Keratinocyte (primary cell): ENCODE measurements at regions not wholly inside any gene's neighbourhood (a gene's known extent, or its start where the extent isn't known, plus 50 kb on each side); places are given as distances from the start of the nearest gene placed in this dataset.

Source experiments
- DNase-seq: peaks from one replicate; pipeline ENCODE4 v3.0.0-alpha.2; 2011; ENCODE audit warnings: low read depth, missing footprints, low spot score
- FAIRE-seq: peaks from 2 replicates; lab custom pipeline; 2011; peaks lifted over from hg19 to GRCh38; lab: Jason Lieb, UNC
- H2AFZ ChIP-seq: 2 replicates; pipeline ENCODE4 v1.6.0; 2012; ENCODE audit warnings: low read length, control low read depth, inconsistent platforms; ENCODE audit not compliant: control insufficient read depth
- H3K27ac ChIP-seq: 2 replicates; pipeline ENCODE4 v1.5.1; 2011; ENCODE audit warnings: low read length; ENCODE audit not compliant: control insufficient read depth, insufficient read depth
- H3K27me3 ChIP-seq: 3 replicates; pipeline ENCODE4 v1.6.0; 2011; ENCODE audit warnings: low read length; ENCODE audit not compliant: control insufficient read depth, insufficient read depth; ENCODE audit errors: extremely low read depth
- H3K36me3 ChIP-seq, 2 experiments: 2 replicates in 1 of 2; 3 replicates in 1 of 2; pipeline ENCODE4 v1.5.1; 2011; ENCODE audit warnings: low read length in 2 of 2, mild to moderate bottlenecking in 1 of 2; ENCODE audit not compliant: control insufficient read depth in 2 of 2, insufficient read depth in 2 of 2; ENCODE audit errors: extremely low read depth in 1 of 2
- H3K4me1 ChIP-seq: 3 replicates; pipeline ENCODE4 v1.5.1; 2011; ENCODE audit warnings: low read length; ENCODE audit not compliant: control insufficient read depth, insufficient read depth; ENCODE audit errors: extremely low read depth
- H3K4me2 ChIP-seq: 3 replicates; pipeline ENCODE4 v1.6.0; 2011; ENCODE audit warnings: low read depth, low read length; ENCODE audit not compliant: control insufficient read depth, insufficient read depth; ENCODE audit errors: extremely low read depth
- H3K4me3 ChIP-seq, 3 experiments: fragments of 200-600 bp in 1 of 3; sonication (generic) in 1 of 3; 2 replicates in 2 of 3; 3 replicates in 1 of 3; pipeline ENCODE4 v1.5.1; 2011 to 2016; ENCODE audit warnings: low read length in 3 of 3, mild to moderate bottlenecking in 3 of 3, control low read depth in 2 of 3, inconsistent platforms in 1 of 3, low read depth in 1 of 3, mixed read lengths in 1 of 3, mixed run types in 1 of 3, moderate library complexity in 1 of 3; ENCODE audit not compliant: control insufficient read depth in 2 of 3, insufficient read depth in 2 of 3; ENCODE audit errors: extremely low read depth in 1 of 3
- H3K79me2 ChIP-seq: 2 replicates; pipeline ENCODE4 v1.6.0; 2012; ENCODE audit warnings: low read length; ENCODE audit not compliant: control insufficient read depth, insufficient read depth
- H3K9ac ChIP-seq: 3 replicates; pipeline ENCODE4 v1.6.0; 2011; ENCODE audit warnings: low read length; ENCODE audit not compliant: control insufficient read depth, insufficient read depth; ENCODE audit errors: extremely low read depth
- H3K9me1 ChIP-seq: 3 replicates; pipeline ENCODE4 v1.6.0; 2011; ENCODE audit warnings: low read length; ENCODE audit not compliant: control insufficient read depth, insufficient read depth; ENCODE audit errors: extremely low read depth
- H3K9me3 ChIP-seq: 2 replicates; pipeline ENCODE4 v1.5.1; 2012; ENCODE audit warnings: low read depth, low read length; ENCODE audit not compliant: control insufficient read depth
- H4K20me1 ChIP-seq: 3 replicates; pipeline ENCODE4 v1.6.0; 2011; ENCODE audit warnings: low read length; ENCODE audit not compliant: control insufficient read depth, insufficient read depth; ENCODE audit errors: extremely low read depth
- CTCF ChIP-seq, 3 experiments: IDR thresholded peaks in 1 of 3; conservative IDR thresholded peaks in 1 of 3; optimal IDR thresholded peaks in 1 of 3; 2 replicates in 2 of 3; 3 replicates in 1 of 3; pipeline versions ENCODE3 to v1.5.1; 2011; ENCODE audit warnings: low read length in 3 of 3, mild to moderate bottlenecking in 3 of 3, moderate library complexity in 2 of 3, control low read depth in 1 of 3, inconsistent platforms in 1 of 3; ENCODE audit not compliant: insufficient read depth in 2 of 3; ENCODE audit errors: extremely low read depth in 1 of 3
- EZH2 ChIP-seq: IDR thresholded peaks from one replicate; pipeline ENCODE4 v1.6.1; 2012; ENCODE audit warnings: inconsistent platforms, mild to moderate bottlenecking, low read length, moderate library complexity
- dilution Hi-C: fragments of 300-500 bp; cut with MboI; formaldehyde crosslinking; loops from one replicate; pipeline ENCODE4 v1.7.0; 2020; ENCODE audit warnings: low sequenced_read_pairs; ENCODE audit not compliant: extremely low pct_ligation_motif_present

DNA sequence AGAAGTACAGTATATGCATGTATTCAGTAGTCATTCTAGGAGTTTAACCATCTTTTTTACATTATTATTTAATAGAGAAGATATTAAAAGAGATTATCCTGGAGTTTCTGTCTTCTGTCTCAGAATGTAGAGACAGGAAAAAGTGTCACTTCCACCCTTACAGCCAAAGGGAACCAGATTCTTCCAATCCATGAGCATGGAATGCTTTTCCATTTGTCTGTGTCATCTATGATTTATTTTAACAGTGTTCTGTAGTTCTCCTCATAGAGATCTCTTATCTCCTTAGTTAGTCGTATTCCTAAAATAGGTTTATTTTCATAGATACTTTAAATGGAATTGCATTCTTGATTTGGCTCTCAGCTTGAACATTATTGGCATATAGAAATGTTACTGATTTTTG is 959.5 kb upstream of the PIK3C3 start:
- H3K4me1 ChIP-seq: no peaks in the 10 kb centered on the region
- H3K9ac ChIP-seq: no peak overlapping the region
- no peak overlapping the region for H3K4me2 ChIP-seq
- H3K27ac ChIP-seq: no peak overlapping the region
- no peaks in the 10 kb centered on the region for H3K9me3 ChIP-seq
- DNase-seq (no peak), FAIRE-seq (no peak)
- H3K27me3 ChIP-seq: no peaks in the 10 kb centered on the region
- peak overlapping the region; percentile 15 for H2AFZ ChIP-seq
- no peak overlapping the region for H3K4me3 ChIP-seq
- dilution Hi-C loops: no loop called here
- no peaks in the 10 kb centered on the region for H4K20me1 ChIP-seq
- H3K36me3 ChIP-seq: no peaks in the 10 kb centered on the region
- H3K9me1 ChIP-seq: no peaks in the 10 kb centered on the region
- TF ChIP-seq EZH2: no peak
- TF ChIP-seq CTCF (optimal IDR thresholded peaks at IDR 0.05 in 1 of 3, IDR thresholded peaks at IDR 0.05 in 1 of 3, conservative IDR thresholded peaks at IDR 0.05 in 1 of 3; ENCODE audit: extremely low read depth in 1 of 3, insufficient read depth in 2 of 3, low read length in 3 of 3): no peak
- H3K79me2 ChIP-seq: no peaks in the 10 kb centered on the region

GRCh38 chr18:40993363-40993762 is 961.7 kb upstream of the PIK3C3 start:
- FAIRE-seq: no peak
- dilution Hi-C loops: no loop called here
- no peaks in the 10 kb centered on the region for H3K9me1 ChIP-seq

More at GRCh38 chr18:40993363-40993762, 961.7 kb upstream of the PIK3C3 start:
- H3K9ac ChIP-seq: no peak overlapping the region
- H2AFZ ChIP-seq: no peak overlapping the region
- H3K27ac ChIP-seq: no peak overlapping the region
- H3K4me3 ChIP-seq: no peak overlapping the region
- no peak overlapping the region for H3K4me2 ChIP-seq
- no peaks in the 10 kb centered on the region for H3K27me3 ChIP-seq
- H3K4me1 ChIP-seq: no peaks in the 10 kb centered on the region
- DNase-seq: no peak
- no peaks in the 10 kb centered on the region for H3K36me3 ChIP-seq
- H4K20me1 ChIP-seq: no peaks in the 10 kb centered on the region
- TF ChIP-seq EZH2: no peak
- no peak for TF ChIP-seq CTCF (optimal IDR thresholded peaks at IDR 0.05 in 1 of 3, IDR thresholded peaks at IDR 0.05 in 1 of 3, conservative IDR thresholded peaks at IDR 0.05 in 1 of 3; ENCODE audit: extremely low read depth in 1 of 3, insufficient read depth in 2 of 3, low read length in 3 of 3)
- H3K79me2 ChIP-seq: no peaks in the 10 kb centered on the region
- H3K9me3 ChIP-seq: no peaks in the 10 kb centered on the region
